GM21360 (cell line): ENCODE measurements at regions not wholly inside any gene's neighbourhood (a gene's known extent, or its start where the extent isn't known, plus 50 kb on each side); places are given as distances from the start of the nearest gene placed in this dataset.
"Not testable (repeated sequence)": the region's sequence is repeated elsewhere in the genome, so short reads cannot be mapped to it uniquely, and the experiment has no call there.

Source experiments
- ATAC-seq: cut with Tn5 transposase; IDR thresholded peaks from one replicate; pipeline ENCODE4 v1.9.1; 2021; ENCODE audit warnings: mild to moderate bottlenecking, moderate library complexity; ENCODE audit not compliant: unreplicated experiment

DNA sequence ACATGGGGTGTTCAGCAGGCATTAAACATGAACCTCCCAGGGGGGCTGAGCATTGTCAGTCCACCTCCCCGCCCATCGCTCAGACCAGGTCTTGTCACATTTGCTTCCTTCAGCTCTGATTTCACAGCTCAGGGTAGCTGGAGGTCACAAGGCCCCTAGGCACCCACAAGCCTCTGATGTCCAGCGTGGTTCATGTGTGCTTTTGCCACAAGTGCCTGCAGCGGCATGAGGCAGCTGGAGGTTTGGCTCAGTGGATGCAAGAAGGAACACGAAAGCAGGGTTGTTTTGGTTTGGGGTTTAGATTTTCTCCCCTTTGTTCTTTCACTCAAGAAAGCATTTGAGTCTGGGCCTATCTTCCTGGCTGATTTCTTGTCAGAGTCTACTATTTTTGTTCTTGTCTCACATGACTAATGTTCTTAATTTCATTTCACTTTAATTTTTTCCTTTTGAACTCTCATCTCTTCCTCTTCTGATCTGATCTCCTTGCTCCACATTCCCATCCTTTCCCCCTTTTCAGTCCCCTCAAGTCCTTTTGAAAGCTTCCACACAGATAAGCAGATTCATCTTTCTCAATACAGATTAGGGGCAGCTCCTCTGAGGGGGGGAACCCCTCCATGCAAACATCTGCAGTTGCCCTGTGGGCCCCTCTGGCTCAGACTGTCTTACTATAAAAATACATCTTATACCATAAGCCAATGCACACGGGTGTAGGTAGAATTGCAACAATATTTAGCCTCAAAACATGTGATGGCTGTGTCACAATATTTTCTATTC is 68.1 kb upstream of the CEP85L start:
- ATAC-seq = peak; percentile 47

DNA sequence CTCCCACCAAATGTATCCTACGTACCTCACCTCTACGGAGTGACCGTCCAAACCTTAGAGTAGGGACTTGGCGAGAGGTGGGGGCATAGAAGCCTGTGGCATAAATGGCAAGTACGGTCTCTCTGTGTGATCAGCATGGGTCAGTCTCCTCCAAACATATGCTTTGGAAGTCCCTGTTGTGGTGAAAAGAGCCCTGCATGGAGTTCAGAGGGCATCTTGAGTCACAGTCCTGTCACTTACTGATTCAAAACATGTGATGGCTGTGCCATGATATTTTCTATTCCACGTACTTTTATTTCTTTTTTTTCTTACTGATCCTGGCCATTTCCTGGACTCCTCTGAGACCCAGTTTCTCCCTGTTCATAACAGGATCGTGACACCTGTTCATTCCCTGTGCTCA is 67.5 kb upstream of the CEP85L start:
- no peak for ATAC-seq

DNA sequence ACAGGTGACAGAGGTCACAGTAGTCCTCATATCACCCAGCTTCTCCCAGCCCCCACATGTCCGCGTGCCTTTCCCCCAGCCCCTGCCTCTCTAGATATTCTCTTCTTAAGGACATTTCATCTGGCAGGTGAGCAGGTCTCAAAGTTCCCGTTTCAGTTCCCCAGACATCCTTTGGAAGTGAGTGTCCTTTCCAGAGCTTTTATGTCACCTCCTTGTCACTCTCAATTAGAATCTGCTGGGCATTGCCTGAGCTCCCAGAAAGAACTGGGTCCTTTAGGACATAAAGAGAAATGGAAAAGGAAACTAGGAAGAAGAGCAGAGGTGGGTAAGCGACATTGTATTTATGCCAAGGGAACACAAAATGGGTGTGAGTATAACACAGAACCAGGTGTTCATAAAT is 66.9 kb upstream of the CEP85L start:
- no peak for ATAC-seq

DNA sequence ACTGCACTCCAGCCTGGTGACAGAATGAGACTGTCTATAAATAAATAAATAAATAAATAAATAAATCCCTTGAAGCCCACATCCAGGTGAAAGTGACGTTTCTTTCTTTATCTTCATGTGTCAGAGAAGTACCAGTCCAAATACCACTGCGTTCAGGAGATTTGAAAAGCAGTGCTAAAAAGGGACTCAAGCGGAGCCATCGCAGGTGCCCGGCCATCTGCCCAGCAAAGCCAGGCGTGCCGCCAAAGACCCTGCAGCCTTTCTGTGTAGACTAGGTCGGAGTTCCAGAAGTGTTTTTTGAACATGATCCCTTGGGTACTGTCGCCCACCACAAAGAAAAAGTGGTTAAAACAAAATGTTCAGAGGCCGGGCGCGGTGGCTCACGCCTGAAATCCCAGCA is 65.7 kb upstream of the CEP85L start:
- no peak for ATAC-seq

DNA sequence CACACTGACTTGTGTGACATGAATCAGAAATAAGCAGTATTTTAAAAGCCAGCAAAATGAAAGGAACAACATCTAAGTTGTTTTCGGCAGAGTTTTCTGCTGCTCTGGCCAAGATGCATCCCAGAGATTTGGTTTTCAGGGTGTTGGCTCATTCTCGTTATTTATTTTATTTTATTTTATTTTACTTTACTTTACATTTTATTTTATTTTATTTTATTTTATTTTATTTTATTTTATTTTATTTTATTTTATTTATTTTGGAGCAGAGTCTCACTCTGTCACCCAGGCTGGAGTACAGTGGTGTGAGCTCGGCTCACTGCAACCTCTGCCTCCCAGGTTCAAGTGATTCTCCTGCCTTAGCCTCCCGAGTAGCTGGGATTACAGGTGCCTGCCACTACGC is 64.5 kb upstream of the CEP85L start:
- not testable (repeated sequence) for ATAC-seq

DNA sequence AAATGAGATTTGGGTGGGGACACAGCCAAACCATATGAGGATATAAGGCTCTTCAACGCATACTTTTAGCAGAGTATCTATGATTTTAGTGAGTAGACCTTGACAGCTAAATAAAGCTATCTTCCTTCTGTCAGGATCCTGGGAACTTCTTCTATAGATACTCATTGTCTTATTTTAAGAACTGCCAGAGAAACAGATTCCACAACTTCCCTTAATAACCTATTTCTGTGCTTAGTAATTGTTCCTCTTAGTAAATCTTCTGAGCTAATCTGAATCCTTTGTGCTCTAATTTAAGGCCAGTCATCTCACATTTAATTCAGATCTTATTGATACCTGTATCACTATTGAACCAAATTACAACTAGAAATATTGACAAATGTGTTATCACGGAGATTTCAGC is 64.0 kb upstream of the CEP85L start:
- ATAC-seq = no peak

DNA sequence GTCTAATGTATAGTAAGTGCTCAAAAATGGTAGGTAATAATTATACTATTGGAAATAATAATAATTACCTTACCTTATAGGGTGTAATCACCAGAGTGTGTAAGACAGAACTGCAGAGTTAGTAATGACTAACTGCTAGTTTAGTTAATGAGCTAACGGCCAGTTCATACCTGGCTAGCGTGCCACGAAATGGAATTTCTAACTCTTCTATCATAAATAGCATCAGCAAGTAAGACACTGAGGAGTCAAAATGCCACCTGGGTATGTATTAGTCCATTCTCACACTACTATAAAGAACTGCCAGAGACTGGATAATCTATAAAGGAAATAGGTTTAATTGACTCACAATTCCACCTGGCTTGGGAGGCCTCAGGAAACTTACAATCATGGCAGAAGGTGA is 63.4 kb upstream of the CEP85L start:
- no peak for ATAC-seq

DNA sequence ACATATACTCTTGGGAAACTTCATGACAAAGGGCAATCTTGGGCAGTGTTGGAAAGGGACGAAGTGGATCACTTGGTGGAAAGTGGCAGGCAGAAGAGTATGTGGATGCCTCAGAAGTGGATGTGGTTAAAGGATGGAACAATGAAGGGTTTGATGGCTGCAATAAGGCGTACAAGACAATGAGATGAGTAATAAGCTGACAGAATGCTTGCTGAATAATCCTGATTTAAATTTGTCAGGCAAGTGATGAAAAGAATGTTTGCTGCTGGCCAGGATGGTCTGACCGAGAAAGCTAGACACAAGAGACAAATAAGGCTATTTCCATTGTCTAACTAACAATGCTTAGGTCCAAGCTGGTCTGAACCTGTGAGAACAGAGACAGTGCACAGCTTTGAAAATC is 61.6 kb upstream of the CEP85L start:
- ATAC-seq = no peak

DNA sequence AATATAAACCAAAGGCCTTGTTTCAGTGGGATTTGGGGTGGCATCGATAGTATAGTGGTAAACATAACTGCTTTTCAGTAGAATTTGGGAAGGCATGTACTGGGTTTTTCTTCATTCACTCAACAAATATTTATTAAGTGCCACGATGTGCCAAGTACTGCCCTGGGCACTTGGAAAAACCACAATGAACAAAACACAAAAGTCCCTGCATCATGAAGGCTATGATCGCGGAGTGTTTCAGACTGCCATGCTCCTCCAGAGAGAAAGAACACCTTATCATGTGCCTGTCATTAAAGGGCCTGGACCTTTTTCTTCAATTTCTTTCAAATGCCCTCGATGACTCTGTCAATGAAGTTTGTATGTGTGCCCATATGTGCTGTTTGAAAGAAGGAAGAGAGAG is 59.2 kb upstream of the CEP85L start:
- no peak for ATAC-seq

DNA sequence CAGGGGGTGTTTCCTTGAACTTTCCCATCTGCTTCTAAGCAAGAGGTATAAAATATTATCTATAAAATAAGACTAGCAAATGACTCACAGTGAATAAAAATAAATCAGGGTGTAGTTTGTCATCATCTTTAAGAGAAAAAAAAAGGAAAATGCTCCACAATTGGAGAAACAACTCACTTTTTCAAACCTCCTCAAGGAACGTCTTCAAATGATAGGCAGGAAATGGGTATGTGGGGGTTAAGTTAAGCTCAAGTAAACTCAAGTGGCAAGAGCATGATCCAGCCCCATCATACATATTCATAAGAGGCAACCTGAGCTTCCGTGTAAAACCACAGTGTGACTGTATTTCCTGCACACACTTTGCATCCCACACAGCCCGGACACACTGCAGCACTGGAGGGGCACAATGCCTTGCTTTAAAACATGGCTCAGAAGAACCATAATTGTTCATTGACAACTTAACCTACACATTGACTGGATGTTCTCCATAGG is 58.5 kb upstream of the CEP85L start:
- ATAC-seq = peak; percentile 85

DNA sequence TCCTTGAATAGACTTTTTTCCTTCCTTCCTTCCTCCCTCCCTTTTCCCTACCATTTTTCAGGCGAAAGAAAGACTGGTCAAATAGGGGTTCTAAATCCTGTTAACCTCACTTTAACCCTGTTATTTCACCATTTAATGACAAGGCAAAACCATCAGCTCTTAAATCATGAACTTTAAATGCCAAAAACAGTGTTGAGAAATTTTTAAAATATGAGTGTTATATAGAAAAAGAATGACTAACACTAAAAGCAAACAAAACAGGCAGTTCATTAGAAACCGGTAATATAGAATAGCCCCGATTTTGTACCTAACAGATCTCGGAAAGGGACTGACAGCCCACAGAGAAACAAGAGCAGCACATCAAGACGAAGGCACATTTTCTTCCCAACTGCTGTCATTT is 57.4 kb upstream of the CEP85L start:
- no peak for ATAC-seq

DNA sequence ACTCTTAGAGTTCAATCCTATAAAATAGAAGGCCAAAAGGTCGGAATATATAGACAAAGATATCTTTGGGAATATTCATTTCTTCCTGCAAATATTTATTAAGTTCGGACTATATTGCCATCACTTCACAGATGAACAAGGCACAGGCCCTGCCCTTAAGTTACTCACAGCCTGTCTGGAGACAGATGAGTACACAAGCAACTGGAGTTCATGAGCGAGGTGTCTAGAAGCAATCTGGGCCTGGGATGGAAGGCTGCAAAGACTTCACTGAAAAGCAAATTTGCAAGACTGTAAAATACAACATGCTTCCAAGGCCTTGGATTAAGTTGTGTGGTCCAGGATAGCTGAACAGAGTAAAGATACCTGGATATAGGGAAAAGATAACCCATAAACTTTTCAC is 56.7 kb upstream of the CEP85L start:
- no peak for ATAC-seq

DNA sequence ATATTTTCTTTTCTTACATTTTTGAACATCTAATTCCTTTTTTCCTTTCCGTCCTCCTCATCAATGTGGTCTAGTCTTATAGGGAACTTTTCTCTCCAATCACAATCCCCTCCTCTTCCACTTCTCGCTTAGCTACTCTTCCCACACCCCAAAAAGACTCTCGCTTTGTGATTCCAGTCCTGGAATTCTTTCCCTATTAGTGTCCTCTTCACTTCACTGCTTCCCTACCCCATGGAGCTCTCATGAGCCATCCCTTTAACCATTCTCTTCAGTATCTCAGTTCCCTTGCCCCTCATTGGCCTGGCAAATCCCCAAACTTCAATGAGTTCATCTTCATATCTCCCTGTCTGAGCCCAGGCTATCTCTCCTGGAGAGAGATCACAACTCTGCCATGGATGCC is 55.3 kb upstream of the CEP85L start:
- ATAC-seq = no peak

DNA sequence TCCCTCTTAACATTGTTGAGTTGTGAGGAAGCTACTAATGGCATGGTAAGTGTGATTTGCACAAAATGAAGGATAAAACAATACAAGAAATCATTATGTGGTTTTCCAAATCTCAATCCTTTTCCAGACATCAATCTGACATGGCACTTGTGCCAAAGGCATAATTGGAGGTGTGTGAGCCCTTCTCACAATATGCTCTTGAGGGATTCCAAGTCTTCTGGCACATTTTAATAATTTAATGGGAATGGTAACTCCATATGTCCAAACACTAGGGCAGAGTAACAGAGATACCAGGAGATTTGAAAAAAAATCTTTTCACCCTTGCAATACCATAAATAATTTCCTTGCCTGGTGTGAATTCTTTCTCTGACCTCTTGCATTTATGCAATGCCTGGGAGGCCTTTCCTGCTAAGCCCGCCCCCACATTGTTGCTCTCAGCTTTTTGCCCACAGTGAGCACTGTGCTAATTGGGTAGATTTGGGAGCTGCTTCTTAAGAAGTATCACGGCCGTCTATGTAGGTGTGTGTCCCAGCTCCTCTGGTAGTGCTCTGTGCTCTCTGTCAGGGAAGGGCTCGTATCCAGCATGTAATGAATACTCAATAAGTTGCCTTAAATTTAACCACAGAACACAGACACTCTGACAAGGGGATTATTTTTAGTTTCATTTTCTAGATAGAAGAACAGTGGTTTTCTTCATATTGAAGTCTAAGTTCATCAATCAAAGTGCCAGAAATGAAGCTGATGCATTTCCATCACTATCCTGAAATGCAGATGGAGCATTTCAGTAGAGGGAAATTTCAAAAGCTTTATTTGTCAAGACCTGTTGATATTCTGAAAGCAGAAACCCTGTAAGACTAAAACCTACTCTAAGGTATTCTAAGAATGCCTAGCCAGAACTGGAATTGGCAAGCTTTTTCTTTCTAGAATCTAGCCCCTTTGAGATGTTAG is 54.4 kb upstream of the CEP85L start:
- ATAC-seq = peak; percentile 39

DNA sequence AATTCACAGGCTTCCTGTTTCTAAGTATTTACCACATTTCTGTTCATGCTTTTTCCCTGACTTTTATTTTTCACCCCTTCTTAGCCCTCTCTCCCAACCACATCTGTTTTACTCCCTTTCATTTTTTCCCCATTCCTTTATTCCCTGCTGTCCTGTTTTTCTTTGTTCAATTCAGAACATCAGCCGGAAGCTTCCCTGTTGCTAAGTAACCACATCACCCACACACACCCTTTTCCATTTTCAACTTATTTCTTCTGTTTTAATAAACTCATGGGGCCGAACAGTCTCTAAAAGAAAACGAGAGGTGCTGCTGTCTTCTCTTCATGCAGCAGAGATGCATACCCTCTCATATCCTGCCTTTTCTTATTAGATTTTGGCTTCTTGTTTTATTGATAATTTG is 53.5 kb upstream of the CEP85L start:
- no peak for ATAC-seq

DNA sequence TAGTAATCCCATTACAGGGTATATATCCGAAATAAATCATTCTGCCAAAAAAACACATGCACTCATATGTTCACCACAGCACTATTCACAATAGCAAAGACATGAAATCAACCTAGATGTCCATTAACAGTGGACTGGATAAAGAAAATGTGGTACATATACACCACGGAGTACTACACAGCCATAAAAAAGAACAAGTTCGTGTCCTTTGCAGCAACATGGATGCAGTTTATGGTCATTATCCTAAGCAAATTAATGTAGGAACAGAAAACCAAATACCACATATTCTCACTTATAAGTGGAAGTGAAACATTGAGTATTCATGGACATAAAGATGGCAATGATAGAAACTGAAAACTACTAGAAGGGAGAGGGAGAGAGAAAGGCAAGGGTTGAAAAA is 49.9 kb upstream of the CEP85L start:
- not testable (repeated sequence) for ATAC-seq
